Activated gamma-delta T cell treated with Interleukin-2 at 50 U/mL for 16 hours (primary cell): ENCODE measurements at regions not wholly inside any gene's neighbourhood (a gene's known extent, or its start where the extent isn't known, plus 50 kb on each side); places are given as distances from the start of the nearest gene placed in this dataset.

Experiments
- DNase-seq: peaks from one replicate; pipeline ENCODE4 v3.0.0-alpha.2; 2020

DNA sequence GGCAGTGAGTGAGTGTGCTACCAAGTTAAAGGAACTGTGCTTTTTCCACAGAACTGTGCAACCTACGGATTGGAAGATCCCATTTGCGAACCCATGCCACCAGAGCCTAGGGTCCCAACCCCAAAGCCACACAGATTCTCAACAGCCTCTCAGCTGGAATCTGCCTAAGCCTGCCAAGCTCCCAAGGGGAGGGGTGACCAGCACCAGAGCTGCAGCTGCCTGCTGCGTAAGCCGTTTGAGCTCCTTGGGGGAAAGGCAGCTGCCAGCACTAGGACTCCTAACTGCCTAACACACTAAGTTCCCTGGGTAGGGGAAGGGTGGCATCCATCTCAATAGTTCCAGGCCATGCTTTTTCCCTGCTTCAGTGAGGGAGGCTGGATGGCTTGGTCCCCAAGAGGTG, 738.1 kb upstream of the PRKX start:
- DNase-seq, result no peak

DNA sequence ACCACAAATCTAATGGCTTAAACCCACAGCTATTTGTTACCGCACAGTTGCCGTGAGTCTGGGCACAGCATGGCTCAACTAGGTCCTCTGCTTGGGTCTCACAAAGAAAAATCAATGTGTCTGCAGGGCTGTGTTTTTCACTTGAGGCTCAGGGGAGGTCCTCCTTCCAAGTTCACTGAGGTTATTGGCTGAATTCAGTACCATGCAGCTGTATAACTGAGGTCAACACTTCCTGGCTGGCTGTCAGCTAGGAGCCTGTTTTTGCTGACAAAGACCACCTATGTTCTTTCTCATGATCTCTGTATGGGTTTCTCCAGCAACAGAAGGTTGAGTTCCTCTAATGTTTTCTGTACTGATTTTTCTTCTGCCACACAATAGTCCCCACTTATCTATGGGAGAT, 736.7 kb upstream of the PRKX start:
- DNase-seq, result no peak

DNA sequence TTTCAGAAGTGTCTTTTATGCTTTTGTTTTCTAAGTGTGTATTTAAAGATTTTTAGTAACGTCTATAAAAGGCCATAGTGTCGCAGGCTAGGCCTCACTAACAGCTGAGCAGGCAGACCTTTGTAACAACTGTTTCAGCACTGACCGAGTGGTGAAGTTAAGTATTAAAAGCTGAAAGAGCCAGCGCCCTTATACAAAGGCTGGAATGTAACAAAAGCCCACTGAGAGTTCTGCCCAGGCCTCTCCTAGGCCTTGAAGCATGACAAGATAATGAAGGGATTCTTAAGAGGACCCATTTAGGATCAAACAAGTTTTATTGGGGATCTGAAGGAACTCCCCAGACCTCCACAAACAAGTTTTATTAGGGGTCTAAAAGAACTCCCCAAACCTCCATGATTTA, 722.5 kb upstream of the PRKX start:
- DNase-seq, result no peak

DNA sequence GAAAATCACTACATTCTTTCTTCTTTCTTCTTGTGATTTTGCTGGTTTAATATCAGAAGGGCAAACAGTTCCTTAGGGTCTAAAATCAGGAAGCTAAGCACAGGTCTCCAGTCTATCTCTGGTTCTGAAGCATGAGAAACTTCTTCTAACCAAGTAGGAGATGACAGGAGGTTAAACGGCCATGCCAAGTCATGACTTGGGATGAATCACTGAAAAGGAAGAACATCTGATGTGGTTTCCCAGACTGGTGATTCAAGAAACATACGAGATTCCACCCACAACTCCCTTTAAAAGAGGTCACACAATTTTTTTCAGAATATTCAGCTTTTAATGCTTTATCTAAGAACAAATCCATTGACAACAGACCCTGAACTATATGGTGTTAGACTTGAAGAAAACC, 684.0 kb upstream of the PRKX start:
- DNase-seq, result no peak

DNA sequence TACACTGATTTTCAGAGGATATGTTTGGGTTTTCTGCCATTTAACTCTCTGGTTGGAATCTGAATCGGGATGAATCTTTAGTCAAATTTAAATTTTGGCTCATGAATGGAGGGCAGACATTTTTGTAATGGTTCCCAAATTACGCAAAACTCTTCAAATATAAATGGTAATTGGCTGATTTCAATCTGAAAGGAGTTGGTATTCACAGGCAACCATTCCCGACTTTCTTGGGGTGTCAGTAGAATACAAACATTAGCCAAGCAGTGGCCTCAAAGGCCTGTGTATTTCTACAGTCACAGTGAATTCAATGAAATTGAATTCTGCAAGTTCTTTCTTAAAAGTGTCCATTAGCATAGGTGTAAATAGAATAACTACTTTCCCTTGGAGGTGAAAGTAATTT, 668.8 kb upstream of the PRKX start:
- no peak for DNase-seq

DNA sequence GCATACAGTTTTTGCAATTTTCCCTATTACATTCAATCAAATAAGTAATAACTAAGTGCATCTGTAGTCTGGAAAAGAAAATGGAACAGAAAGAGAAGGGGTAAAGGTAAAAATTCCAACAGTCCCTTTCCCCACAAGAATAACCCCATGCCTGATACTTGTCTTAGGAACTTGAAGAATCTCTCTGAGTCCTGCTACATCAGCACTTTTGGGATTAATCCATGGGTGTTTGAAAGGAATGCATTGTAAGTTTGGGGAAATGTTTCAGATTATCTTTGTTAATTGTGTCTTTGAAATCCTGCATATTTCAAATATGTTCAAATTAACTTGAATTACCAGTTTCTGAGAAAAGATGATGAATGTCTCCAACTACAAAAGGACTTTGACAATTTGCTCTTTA, 667.3 kb upstream of the PRKX start:
- no peak for DNase-seq

DNA sequence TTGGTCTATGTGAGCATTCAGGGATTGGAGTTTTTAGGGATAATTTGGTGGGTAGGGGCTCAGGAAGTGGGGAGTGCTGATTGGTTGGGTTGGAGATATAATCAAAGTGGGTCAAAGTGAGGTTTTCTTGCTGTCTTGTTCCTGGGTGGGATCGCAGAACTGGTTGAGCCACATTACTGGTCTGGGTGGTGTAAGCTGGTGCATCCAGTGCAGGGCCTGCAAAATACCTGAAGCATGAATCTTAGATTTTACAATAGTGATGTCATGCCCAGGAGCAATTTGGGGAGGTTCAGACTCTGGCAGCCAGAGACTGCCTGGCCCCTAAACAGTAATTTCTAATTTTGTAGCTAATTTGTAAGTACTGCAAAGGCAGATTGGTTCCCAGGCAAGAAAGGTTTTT, 665.6 kb upstream of the PRKX start:
- DNase-seq, result no peak

DNA sequence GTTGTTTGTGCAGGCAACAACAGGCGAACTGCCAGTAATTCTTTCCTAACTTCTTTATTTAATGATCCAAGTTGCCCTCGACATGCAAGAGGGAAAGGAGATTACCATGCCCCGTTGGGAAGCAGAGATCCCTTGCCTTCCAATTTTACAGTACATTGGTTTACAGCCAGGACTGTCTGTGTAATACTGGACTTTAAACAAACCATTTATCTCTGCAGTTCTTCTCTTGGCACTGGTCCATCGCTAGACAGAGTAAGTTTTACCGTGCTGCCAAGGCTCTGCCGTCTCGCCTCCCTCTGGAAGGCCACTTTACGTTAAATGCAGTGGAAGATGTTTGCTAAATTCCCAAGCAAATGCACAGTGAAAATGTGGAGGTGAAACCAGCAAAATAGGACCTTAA, 660.3 kb upstream of the PRKX start:
- DNase-seq, result no peak

DNA sequence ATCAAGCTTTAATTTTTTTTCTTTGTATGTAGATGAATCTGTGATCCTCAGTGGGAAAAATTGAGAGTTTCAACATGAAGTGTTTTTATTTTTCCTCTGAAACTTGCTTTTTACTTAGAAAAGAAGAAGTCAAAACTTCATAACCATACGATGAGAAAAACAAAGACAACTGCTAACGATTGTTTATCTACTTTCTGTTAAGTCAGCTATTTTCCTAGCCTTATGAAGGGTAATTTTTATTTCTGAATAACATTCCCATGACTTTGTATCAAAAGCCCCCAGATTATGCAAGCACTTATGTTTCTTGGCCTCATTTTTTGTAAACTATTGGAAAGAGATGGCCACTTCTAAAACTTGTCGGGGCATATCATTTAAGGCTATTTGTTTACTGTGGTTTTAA, 645.1 kb upstream of the PRKX start:
- DNase-seq, result no peak

DNA sequence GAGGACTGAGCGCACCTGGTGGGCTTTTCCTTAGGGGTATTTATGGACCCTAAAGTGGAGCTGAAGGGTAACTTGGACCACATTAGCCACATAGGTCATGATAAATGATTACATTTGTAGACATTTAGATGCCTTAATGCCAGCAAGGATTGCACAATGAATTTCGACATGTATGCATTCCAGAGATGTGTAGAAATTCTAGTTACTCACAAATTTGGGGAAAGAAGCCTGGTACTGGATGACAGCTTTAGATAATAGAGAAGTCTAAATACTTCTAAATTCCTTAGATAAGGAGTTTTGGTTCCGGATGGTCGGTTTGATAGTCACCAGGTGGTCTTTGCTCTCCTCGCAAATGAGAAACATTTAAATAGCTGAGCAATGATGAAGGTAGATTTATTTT, 609.5 kb upstream of the PRKX start:
- DNase-seq, result no peak

DNA sequence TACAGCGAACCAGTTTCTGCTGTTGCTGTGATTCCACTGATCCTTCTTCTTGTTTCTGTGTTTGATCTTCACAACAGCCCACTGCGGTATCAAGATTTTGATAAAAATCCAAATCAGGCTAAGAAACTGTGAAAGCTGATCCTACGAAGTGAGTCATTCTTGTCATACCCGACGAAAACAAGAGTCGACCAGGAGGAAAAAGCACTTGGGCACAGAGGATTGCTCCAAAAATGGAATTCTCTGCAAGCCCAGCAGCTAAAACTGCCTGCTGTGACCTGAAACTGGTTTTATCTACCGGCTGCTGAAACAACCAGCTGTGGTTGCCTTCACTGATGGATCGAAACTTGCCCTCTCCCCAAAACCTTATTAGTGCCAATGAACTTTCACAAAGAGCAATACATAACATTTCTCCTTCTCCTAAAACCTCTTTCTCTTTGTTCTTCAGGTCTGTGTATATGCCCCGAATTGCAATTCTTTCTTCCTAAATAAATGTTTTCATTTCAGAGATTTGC, 607.0 kb upstream of the PRKX start:
- DNase-seq, result no peak

DNA sequence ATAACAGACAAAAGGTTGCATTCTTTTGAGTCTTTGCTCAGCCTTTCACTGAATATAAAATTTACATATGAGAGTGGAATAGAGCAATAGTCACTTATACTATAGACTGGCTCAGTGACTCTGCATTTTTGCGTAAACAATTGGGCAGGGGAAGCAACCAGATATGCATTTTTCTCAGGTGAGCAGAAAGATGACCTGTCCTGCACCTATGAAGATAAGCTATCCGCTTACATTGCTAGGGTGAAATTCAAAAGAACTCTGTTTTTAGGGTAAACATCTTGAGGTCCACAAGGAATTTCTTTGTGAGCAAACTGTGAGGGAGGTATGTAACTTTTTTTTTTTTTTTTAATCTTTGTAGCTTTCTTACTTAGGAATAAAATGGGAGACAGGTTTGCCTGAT, 602.4 kb upstream of the PRKX start:
- DNase-seq, result no peak

DNA sequence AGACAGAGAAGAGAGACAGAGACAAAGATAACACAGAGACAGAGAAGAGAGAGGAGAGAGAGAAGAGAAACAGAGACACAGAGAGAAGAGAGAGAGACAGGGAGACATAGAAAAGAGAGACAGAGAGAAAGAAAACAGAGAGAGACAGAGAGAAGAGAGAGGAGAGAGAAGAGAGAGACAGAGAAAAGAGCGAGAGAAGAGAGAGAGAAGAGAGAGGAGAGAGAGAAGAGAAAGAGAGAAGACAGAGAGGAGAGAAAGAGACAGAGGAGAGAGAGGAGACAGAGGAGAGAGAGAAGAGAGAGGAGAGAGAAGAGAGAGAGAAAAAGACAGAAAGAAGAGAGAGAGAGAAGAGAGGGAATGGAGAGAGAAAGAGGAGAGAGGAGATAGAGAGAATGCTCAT, 601.1 kb upstream of the PRKX start:
- DNase-seq, result no peak

DNA sequence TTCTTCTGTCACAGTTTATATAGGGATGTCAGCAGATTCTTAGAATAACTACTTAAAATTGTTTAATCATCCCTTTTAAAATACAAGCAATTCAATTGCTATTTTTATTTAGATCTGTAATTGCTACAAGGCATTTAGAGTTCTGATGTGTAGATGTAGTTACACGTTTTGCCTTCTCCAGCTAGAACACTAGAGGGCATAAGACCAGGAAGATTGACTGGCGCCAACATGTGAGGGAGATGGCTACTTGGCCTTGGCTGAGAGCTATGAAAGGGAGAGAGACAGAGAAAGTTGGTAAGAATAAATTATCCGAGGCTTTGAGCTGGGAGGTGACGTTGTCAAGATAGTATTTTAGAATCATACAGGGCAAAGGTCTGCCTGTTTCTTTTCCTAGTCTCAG, 563.7 kb upstream of the PRKX start:
- DNase-seq, result no peak

DNA sequence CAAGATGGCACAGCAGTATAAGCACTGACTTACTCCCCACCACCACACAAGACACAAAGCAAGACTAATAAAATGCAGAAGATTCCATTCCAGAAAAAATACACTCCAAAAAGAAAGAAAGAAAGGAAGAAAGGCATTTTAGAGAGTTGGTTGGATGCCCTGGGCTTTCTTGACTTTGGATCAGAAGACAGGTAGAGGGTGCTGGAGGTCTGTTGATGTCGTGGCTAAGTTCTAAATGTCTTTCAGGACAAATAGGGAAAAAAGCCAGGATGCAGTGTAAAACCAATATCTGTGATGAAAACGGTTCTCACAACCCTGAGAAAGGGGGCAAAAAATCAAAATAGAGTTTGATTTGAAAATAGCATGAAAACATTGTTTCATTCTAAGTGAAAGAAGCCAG, 555.2 kb upstream of the PRKX start:
- DNase-seq, result no peak

DNA sequence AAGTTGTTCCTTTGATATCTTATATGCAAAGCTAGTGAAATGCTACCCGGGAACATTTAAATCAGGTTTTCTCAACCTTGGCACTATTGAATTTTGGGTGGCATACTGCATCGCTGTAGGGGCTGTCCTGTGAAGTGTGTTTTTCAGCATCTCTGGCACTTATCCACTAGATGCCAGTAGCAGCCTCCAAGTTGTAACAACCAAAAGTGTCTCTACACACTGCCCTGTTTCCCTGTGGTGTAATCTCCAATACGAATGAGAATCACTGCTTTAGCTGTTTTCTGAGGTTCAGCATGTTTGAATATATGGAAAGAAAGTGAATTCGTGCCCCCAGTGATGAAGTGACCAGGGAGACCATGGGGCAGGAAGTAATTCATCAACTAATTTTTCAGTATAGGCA, 551.6 kb upstream of the PRKX start:
- DNase-seq, result no peak

DNA sequence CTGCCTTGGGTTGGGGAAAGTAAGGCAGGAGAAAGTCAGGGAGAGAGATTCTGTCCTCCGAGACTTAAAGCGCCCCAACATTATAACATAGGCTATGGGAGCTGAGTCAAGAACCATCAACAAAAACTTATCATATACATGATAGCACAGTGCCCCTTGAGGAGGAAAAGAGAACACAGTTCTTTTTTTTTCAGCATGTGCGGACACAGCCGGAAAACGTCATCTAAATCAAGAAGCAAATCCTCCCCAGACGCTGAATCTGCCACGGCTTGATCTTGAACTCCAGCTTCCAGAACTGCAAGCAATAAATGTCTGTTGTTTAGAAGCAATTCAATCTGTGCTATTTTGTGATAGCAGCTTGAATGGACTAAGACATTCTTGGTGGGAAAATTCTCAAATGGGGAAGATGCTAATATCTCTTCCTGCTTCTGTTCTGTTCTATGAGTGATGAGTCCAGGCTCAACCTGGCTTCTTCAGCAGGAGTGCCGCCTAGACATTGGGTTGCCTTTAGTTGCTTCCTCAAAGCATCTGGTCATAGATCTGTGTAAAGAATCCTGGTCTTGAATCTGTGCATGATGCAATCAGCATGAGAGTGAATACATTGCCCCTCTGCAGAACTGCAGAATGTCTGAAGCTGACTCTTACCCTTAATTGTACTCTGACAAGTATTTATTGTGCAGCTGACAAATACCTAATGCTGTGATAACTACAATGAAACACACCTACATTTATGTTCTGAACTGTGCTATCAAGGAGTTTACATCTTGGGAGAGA, 549.8 kb upstream of the PRKX start:
- no peak for DNase-seq

DNA sequence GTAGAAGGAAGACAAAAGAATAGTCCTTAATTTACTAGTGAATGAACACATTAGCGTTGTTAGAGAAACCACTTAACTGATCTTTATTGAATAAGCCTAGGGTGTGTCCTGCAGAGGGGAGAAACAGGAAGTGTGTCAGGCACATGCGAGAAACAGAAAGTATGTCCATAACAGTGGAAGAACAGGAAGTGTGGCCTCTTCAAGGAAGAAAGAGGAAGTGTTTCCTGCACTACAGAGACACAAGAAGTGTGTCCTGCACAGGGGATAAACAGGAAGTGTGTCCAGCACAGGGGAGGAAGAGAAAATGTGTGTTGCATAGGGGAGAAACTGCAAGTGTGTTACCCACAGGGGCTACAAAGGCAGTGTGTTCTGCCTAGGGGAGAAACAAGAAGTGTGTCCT, 539.6 kb upstream of the PRKX start:
- DNase-seq, result no peak

DNA sequence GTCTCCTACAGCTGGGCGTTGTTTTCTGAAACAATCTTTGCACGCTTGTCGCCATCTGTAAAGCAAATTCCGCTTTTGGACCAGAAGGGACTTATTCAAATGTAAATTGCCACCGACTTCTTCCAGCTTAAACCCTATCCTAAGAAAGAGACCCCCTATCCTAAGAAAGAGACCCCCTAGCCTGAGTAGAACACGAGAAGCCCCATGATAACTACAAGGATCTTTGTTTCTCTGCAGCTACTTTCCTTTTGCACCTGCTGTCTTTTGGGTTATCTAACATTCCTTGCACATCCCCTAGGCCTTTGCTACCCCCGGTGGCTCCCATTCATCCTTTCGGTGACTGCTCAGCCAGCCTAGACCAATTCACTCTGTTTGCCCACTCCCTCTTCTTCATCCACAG, 536.0 kb upstream of the PRKX start:
- no peak for DNase-seq

DNA sequence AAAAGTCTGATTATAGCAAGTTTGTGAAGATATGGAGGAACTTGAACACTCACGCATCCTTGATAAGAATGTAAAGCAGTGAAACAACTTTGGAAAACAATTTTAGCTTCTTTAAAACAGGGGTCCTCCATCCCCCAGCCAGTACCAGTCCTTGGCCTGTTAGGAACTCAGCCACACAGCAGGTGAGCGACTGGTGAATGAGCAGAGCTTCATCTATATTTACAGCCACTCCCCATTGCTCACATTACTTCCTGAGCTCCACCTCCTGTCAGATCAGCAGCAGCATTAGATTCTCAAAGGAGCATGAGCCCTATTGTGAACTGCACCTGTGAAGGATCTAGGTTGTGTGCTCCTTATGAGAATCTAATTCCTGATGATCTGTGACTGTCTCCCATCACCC, 530.3 kb upstream of the PRKX start:
- DNase-seq, result no peak

DNA sequence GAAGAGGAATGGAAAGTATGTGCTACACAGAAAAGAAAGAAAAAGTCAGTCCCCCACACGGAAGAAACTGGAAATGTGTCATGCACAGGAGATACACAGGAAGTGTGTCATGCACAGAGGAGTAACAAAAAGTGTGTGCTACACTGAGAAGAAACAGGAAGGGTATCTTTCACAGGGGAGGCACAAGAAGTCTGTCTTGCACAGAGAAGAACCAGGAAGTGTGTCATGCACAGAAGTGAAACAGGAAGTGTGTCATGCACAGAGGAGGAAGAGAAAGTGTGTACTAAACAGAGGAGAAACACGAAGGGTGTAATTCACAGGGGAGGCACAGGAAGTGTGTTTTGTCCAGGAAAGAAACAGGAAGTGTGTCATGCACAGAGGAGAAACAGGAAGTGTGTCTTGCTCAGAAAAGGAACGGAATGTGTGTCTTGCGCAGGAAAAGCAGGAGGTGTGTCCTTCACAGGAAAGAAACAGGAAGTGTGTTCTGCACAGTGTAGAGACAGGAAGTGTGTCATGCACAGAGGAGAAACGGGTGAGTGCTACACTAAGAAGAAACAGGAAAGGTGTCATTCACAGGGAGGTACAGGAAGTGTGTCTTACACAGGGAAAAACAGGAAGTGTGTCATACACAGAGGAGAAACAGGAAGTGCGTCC, 527.2 kb upstream of the PRKX start:
- no peak for DNase-seq

DNA sequence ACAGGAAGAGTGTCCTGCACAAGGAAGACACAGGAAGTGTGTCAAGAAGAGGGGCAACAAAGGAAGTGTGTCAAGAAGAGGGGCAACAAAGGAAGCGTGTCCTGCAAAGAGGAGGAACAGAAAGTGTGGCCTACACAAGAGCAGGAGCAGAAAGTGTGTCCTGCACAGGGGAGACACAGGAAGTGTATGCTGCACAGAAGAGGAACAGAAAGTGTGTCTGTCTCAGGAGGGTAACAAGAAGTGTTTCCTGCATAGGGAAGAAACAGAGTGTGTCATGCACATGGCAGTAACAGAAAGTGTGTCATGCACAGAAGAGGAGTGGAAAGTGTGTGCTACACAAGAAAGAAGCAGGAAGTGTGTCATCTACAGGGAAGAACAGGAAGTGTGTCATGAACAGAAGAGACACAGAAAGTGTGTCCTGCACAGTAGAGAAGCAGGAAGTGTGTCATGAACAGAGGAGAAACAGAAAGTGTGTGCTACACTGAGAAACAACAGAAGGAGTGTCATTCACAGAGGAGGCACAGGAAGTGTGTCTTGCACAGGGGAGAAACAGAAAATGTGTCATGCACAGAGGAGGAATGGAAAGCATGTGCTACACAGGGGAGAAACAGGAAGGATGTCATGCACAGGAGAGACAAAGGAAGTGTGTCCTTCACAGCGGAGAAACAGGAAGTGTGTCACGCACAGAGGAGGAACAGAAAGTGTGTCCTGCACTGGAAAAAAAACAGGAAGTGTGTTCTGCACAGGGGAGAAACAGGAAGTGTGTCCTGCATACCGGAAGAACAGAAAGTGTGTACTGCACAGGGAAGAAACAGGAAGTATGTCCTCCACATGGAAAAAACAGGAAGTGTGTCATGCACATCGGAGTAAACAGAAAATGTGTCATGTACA, 526.4 kb upstream of the PRKX start:
- no peak for DNase-seq

DNA sequence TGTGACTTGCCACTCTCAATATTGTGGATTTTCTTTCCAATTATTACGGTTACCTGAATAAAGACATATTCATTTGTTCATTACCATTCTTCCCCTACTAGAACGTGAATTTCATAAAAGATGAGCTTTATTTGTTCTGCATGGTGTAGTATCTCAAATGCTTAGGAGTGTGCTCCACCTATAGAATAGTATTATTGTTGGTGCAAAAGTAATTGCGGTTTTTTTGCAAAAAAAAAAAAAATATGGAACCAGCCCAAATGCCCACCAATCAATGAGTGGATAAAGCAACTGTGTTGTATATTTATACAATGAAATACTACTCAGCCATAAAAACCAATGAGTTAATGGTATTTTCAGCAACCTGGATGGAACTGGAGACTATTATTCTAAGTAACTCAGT, 525.5 kb upstream of the PRKX start:
- DNase-seq, result no peak

DNA sequence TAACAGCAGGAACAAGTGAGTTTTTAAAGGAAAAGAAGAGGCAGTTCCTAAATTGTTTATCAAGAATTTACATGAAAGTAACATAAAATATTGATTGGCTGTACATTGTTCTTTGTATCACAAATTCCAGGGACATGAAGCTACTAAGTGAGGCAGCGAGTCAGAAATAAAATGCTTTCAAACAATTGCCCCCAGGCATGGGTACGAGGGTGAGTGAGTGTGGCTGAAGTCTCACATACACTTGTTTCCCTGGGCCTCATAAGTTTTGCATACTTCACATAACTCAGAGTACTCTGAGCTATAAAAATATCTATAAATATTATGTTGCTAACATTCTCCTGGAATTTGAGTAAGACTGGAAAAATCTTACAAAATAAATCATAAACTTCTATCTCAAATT, 511.6 kb upstream of the PRKX start:
- no peak for DNase-seq
